ENCODE measurements at regions not wholly inside any gene's neighbourhood (a gene's known extent, or its start where the extent isn't known, plus 50 kb on each side); places are given as distances from the start of the nearest gene placed in this dataset.

GRCh38 chrX:42710452-42710851, 67.5 kb downstream of the PPP1R2C start:
- DNase-seq: no peak
- Histone ChIP-seq H3K4me3 (no peak overlapping the region), H3K27ac (no peak overlapping the region), H3K36me3 (no peaks in the 10 kb centered on the region), H3K4me1 (no peaks in the 10 kb centered on the region), H3K9me3 (no peaks in the 10 kb centered on the region), H3K27me3 (no peaks in the 10 kb centered on the region)
- intact Hi-C loops (cut with DNase I): no loop called here
- TF ChIP-seq EP300 (IDR thresholded peaks at IDR 0.05) (no peak), POLR2AphosphoS5 (IDR thresholded peaks at IDR 0.05) (no peak), CTCF (IDR thresholded peaks at IDR 0.05) (no peak), POLR2A (IDR thresholded peaks at IDR 0.05) (no peak)
- WGBS, 2 donors: 79 to 97% methylated on average over 2 of the region's 2 CpGs

- Histone ChIP-seq H3K4me3 (no peak overlapping the region), H3K36me3 (no peaks in the 10 kb centered on the region), H3K9me3 (no peaks in the 10 kb centered on the region), H3K27me3 (no peaks in the 10 kb centered on the region), H3K4me1 (no peaks in the 10 kb centered on the region), H3K27ac (no peak overlapping the region)
- no peak for DNase-seq
- intact Hi-C loops (cut with DNase I): no loop called here
- 12 to 69% methylated on average over 2 of the region's 2 CpGs for WGBS, 2 donors
- no peak for TF ChIP-seq CTCF (IDR thresholded peaks at IDR 0.05)
- no peak for TF ChIP-seq EP300 (IDR thresholded peaks at IDR 0.05)
- no peak for TF ChIP-seq POLR2AphosphoS5 (IDR thresholded peaks at IDR 0.05)
- no peak for TF ChIP-seq POLR2A (IDR thresholded peaks at IDR 0.05)
Observed at GRCh38 chrX:42708222-42708621, 69.7 kb downstream of the PPP1R2C start.

- TF ChIP-seq EP300 (IDR thresholded peaks at IDR 0.05): no peak
- no peak for TF ChIP-seq POLR2A (IDR thresholded peaks at IDR 0.05)
- no peak for TF ChIP-seq POLR2AphosphoS5 (IDR thresholded peaks at IDR 0.05)
- no peaks in the 10 kb centered on the region for H3K4me1 ChIP-seq
- H3K27me3 ChIP-seq: no peaks in the 10 kb centered on the region
- no peaks in the 10 kb centered on the region for H3K9me3 ChIP-seq
- H3K36me3 ChIP-seq: no peaks in the 10 kb centered on the region
- no peak overlapping the region for H3K4me3 ChIP-seq
- H3K27ac ChIP-seq: no peak overlapping the region
- intact Hi-C loops (cut with DNase I): no loop called here
- no peak for DNase-seq
Observed at GRCh38 chrX:42707742-42708141, 70.2 kb downstream of the PPP1R2C start.

DNA sequence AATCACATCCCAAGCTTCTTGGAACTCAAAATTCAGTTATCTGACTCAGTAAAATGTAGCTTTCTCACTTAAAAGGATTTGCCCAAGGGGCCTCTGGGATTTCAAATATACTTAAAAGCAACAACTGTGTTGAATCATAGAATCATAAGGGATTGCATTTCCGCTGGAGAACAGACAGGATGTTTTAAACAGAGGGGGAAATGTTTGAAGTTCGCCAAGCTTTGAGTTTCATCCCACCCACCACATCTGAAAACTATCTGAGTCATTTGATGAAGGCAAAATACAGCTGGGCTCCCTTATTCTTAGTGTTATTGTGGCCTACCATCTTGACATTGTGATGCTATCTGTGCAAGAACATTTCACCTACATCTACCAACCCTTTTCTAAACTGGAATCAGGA, 73.5 kb downstream of the PPP1R2C start:
- H3K27me3 ChIP-seq: no peaks in the 10 kb centered on the region
- no peaks in the 10 kb centered on the region for H3K36me3 ChIP-seq
- no peak overlapping the region for H3K27ac ChIP-seq
- intact Hi-C loops (cut with DNase I): no loop called here
- 56 to 83% methylated on average over 2 of the region's 2 CpGs for WGBS, 2 donors
- no peak for DNase-seq
- H3K9me3 ChIP-seq: no peaks in the 10 kb centered on the region
- no peaks in the 10 kb centered on the region for H3K4me1 ChIP-seq
- TF ChIP-seq EP300 (IDR thresholded peaks at IDR 0.05): no peak
- TF ChIP-seq POLR2A (IDR thresholded peaks at IDR 0.05): no peak
- TF ChIP-seq POLR2AphosphoS5 (IDR thresholded peaks at IDR 0.05): no peak
- no peak for TF ChIP-seq CTCF (IDR thresholded peaks at IDR 0.05)
- no peak overlapping the region for H3K4me3 ChIP-seq

DNA sequence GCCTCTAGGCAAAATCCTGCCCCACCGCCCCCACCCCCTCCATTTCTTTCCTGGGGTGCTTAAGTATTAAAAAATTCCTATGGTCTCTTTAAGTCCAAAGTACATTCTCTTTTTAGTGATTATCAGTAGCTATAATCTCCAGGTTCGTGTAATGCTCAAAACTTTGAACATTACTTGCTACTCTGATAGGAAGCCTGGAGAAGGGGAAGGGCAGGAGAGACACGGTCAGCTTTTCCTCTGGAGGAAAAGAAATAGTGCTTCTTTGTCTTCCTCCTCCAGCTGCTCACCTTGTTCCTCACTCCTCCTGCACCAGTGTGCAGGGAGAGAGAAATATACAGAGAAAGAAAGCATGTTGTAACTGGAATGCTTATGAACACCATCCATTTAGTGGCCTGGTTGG, 80.4 kb downstream of the PPP1R2C start:
- no peak for TF ChIP-seq EP300 (IDR thresholded peaks at IDR 0.05)
- no peak for TF ChIP-seq CTCF (IDR thresholded peaks at IDR 0.05)
- TF ChIP-seq POLR2AphosphoS5 (IDR thresholded peaks at IDR 0.05): no peak
- TF ChIP-seq POLR2A (IDR thresholded peaks at IDR 0.05): no peak
- Histone ChIP-seq H3K4me3 (no peak overlapping the region), H3K27ac (no peak overlapping the region), H3K9me3 (no peaks in the 10 kb centered on the region), H3K36me3 (no peaks in the 10 kb centered on the region), H3K4me1 (no peaks in the 10 kb centered on the region), H3K27me3 (no peaks in the 10 kb centered on the region)
- intact Hi-C loops (cut with DNase I): no loop called here
- no peak for DNase-seq
- 23 to 54% methylated on average over 3 of the region's 3 CpGs for WGBS, 2 donors

All from sigmoid colon (tissue), 6 donors.